Activated CD4-positive, CD25-positive, alpha-beta regulatory T cell treated with anti-CD3 and anti-CD28 coated beads, Interleukin-2, amount 50 U/mL, for 16 hours (primary cell): ENCODE measurements at regions not wholly inside any gene's neighbourhood (a gene's known extent, or its start where the extent isn't known, plus 50 kb on each side); places are given as distances from the start of the nearest gene placed in this dataset.

Experiments used
- DNase-seq: peaks from one replicate; pipeline ENCODE4 v3.0.0-alpha.2; 2020; ENCODE audit warnings: low read depth, low spot score

- no peak for DNase-seq
Measured at GRCh38 chr2:9082158-9082557, 78.7 kb upstream of the MBOAT2 start.

DNA sequence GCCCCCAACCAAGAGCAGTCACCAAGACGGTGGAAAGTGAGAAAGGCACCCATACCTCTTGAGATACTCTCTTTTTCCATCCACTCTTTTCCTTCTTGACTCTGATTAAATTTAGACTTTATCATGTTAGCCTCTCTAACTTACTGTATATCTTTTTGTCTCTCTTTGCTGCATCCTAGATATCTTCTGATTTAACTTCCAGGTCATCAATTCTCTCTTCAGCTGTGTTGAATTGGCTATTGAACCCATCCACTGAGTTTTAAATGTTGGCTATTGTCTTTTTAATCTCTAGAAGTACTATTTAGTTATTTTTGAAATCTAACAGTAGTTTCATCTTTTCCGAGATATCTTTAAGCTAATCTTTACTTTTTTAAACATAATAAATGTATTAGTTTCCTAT is 78.3 kb upstream of the MBOAT2 start:
- no peak for DNase-seq

- DNase-seq, result no peak
Measured at GRCh38 chr2:9078405-9078804, 74.9 kb upstream of the MBOAT2 start.

GRCh38 chr2:9077691-9078090 is 74.2 kb upstream of the MBOAT2 start:
- no peak for DNase-seq

- DNase-seq, result no peak
Measured at GRCh38 chr2:9076755-9077154, 73.3 kb upstream of the MBOAT2 start.

- no peak for DNase-seq
Measured at GRCh38 chr2:9076210-9076609, 72.7 kb upstream of the MBOAT2 start.

DNA sequence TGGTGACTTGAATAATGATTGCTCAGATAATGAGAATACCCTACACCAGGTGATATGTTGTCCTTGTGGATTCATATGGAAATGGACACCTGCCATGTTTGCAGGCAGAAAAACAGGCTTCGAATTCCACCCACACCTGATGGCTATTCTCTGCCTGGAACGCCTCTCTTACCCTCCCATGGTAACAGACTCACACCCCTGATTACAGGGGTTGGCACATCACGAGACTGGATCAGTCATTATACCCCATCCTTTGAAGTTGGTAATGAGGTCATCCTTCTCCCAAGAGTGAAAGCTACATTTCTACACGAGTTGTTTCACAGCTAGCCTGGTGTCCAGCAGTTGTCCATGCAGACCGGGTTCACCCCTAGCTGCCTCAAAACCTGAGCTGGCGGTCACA is 71.4 kb upstream of the MBOAT2 start:
- no peak for DNase-seq

DNA sequence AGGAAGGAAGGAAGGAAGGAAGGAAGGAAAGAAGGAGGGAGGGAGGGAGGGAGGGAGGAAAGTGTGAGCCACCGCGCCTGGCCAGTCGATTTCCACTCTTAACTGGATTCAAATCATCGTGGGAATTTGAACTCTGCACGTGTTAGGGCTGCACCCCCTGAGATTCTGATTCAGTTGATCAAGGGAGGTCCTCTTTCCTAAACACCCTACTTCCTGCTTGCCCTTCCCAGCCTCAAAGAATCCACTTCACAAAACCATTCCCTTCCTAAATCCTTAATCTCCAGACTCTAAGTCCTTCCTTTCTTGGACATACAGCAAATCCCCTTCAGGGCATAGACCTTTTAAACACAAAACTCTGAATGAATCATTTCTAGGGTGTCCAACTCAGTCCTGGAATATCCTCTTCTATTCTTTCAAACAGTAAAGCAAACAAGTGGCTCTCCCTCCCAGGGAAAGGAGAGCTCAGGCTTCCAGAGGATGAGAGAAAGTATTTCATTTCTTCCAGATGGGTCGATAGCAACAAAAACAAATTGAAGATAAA is 68.2 kb upstream of the MBOAT2 start:
- DNase-seq, result no peak

- DNase-seq, result no peak
Measured at GRCh38 chr2:9071032-9071431, 67.5 kb upstream of the MBOAT2 start.

GRCh38 chr2:9069543-9069942 is 66.1 kb upstream of the MBOAT2 start:
- DNase-seq, result no peak

- no peak for DNase-seq
Measured at GRCh38 chr2:9065901-9066300, 62.4 kb upstream of the MBOAT2 start.

DNA sequence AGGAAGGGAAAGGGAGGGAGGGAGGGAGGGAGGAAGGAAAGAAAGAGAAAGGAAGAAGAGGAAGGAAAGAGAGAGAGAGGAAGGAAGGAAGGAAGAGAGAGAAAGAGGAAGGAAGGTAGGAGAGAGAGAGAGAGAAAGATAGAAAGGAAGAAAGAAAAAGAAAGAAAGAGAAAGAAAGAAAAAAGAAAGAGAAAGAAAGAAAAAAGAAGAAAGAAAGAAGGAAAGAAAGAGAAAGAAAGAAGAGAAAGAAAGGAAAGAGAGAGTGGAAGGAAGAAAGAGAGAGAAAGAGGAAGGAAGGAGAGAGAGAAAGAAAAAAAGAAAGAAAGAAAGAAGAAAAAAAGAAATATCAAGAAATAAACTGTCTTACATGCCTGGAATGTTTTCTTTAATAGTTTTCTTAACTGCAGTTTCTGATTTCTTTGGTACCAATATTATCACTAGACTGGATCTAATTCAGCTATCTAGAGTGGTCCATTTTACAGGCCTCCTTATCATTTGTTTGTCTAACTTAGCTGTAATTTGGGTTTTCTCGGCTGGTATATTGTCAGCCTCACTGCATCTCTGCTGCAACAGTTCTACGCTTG is 59.6 kb upstream of the MBOAT2 start:
- no peak for DNase-seq

DNA sequence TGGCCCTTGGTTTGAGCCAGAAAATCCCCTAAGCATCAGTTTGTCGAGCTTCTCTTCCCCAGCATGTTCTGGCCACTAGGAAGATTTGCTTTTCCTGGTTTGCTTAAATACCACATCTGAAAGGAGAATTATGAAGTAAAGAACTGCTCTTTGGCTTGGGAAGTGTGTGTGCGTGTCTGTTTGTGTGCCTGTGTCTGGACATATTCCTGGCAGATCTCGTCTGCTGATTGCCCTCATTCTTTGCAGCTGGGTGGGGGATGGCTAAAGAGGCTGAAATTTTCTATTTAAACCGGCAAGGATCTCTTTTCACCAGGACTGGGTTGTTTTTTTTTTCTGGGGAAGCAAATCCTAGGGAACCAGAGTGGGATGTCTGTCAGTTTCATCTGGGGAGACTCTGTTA is 57.3 kb upstream of the MBOAT2 start:
- DNase-seq, result no peak

GRCh38 chr2:9057939-9058761 is 54.7 kb upstream of the MBOAT2 start:
- DNase-seq, result no peak

- DNase-seq, result no peak
Measured at GRCh38 chr2:9055471-9055870, 52.0 kb upstream of the MBOAT2 start.

GRCh38 chr2:9053534-9053931 is 50.0 kb upstream of the MBOAT2 start:
- no peak for DNase-seq
